ENCODE measurements at regions not wholly inside any gene's neighbourhood (a gene's known extent, or its start where the extent isn't known, plus 50 kb on each side); places are given as distances from the start of the nearest gene placed in this dataset.

- Histone ChIP-seq H4K91ac (ENCODE audit: insufficient read depth, low read depth, low read length) (no peak overlapping the region), H3K56ac (ENCODE audit: extremely low read depth, insufficient read depth, low read length) (no peak overlapping the region), H3K14ac (replicated peaks; ENCODE audit: low read depth, low read length) (no peak overlapping the region), H4K5ac (ENCODE audit: low read depth, low read length) (no peak overlapping the region), H4K20me1 (ENCODE audit: insufficient read depth, low read length) (no peaks in the 10 kb centered on the region), H2BK5ac (ENCODE audit: low read depth, low read length, poor library complexity, severe bottlenecking) (no peak overlapping the region), H2AK5ac (ENCODE audit: low read depth, low read length) (no peak overlapping the region), H4K8ac (ENCODE audit: low read depth in 2 of 2, low read length in 2 of 2) (no peak overlapping the region; a peak in 1 of 4 replicates), H3K4me2 (ENCODE audit: low read depth, low read length) (no peak overlapping the region), H3K36me3 (ENCODE audit: control insufficient read depth, insufficient read depth, low read length) (no peaks in the 10 kb centered on the region), H2AFZ (replicated peaks; ENCODE audit: low read length, poor library complexity) (no peak overlapping the region), H3K79me1 (ENCODE audit: low read depth in 1 of 2, low read length in 2 of 2) (no peaks in the 10 kb centered on the region), H3K4ac (ENCODE audit: low read depth, low read length) (no peak overlapping the region), H3K9me3 (ENCODE audit: control insufficient read depth, insufficient read depth, low read length) (peaks cover 20% of the 10 kb centered on the region), H3K27ac (ENCODE audit: insufficient read depth, low read length) (no peak overlapping the region), H2BK15ac (ENCODE audit: low read depth, low read length) (no peak overlapping the region), H3K4me3 (ENCODE audit: insufficient read depth, low read depth, low read length) (no peak overlapping the region), H3K9me1 (ENCODE audit: insufficient read depth, low read length) (no peaks in the 10 kb centered on the region), H2AK9ac (replicated peaks; ENCODE audit: low read depth, low read length, poor library complexity) (no peak overlapping the region), H2BK20ac (ENCODE audit: low read depth, low read length) (peak overlapping the region; percentile 47; the same call in 1 of the 2 replicates), H3K9ac (ENCODE audit: low read depth, low read length) (no peak overlapping the region), H3K4me1 (ENCODE audit: control insufficient read depth, insufficient read depth, low read length) (no peaks in the 10 kb centered on the region; the same call in 1 of the 2 replicates), H3K18ac (ENCODE audit: low read depth, low read length) (peak overlapping the region; percentile 59; the same call in 1 of the 2 replicates), H2BK120ac (ENCODE audit: low read depth, low read length) (peak overlapping the region; percentile 40; the same call in 1 of the 2 replicates), H3K27me3 (ENCODE audit: control insufficient read depth, insufficient read depth, low read length) (peaks cover 8% of the 10 kb centered on the region), H3K23ac (ENCODE audit: low read depth, low read length) (no peak overlapping the region)
- in situ Hi-C loops (cut with MboI; ENCODE audit: low sequenced_read_pairs) (no loop called here), intact Hi-C loops (cut with micrococcal nuclease) (loop anchor here (10.0 kb wide), 1 partner anchor 233 kb away; the partner anchor contains the start of gene NCK2), dilution Hi-C loops (cut with HindIII; ENCODE audit: low sequenced_read_pairs, unreplicated experiment) (no loop called here)
- no peak for TF ChIP-seq RAD21 (IDR thresholded peaks at IDR 0.05; ENCODE audit: low read length)
- no peak for TF ChIP-seq SMC3 (IDR thresholded peaks at IDR 0.05; ENCODE audit: low read depth, low read length)
- no peak for TF ChIP-seq CHD1 (IDR thresholded peaks at IDR 0.05; ENCODE audit: low read depth, low read length)
- TF ChIP-seq MAFK (IDR thresholded peaks at IDR 0.05; ENCODE audit: low read depth, low read length) = no peak
- no peak for TF ChIP-seq ELK1 (IDR thresholded peaks at IDR 0.05; ENCODE audit: borderline replicate concordance, low read depth, low read length)
- no peak for TF ChIP-seq POLR2A (IDR thresholded peaks at IDR 0.05; ENCODE audit: low read depth, low read length)
- TF ChIP-seq NFE2L2 (IDR thresholded peaks at IDR 0.05; ENCODE audit: low read depth, low read length) = no peak
- TF ChIP-seq RFX5 (IDR thresholded peaks at IDR 0.05; ENCODE audit: low read depth, low read length) = no peak
- TF ChIP-seq MXI1 (IDR thresholded peaks at IDR 0.05; ENCODE audit: borderline replicate concordance, low read depth, low read length) = no peak
- no peak for TF ChIP-seq CTCF (conservative IDR thresholded peaks at IDR 0.05; ENCODE audit: low read depth, low read length)
- TF ChIP-seq MAZ (IDR thresholded peaks at IDR 0.05; ENCODE audit: borderline replicate concordance, low read depth, low read length) = no peak
- DNase-seq (no peak), ATAC-seq (ENCODE audit: low read depth) (no peak)
- POLR2A ChIA-PET (ENCODE audit: unreplicated experiment) = no interaction called here
- WGBS, 2 experiments (ENCODE audit: extremely low coverage in 2 of 2, insufficient read length in 1 of 2) = no CpG with 5 or more reads among the region's 1 CpG
- CTCF ChIA-PET = no interaction called here
- BruUV-seq (replicated peaks) = no TSS peak
These were observed 216.3 kb downstream of the UXS1 start for GRCh38 chr2:105977807-105978206.
